ENCODE measurements at regions not wholly inside any gene's neighbourhood (a gene's known extent, or its start where the extent isn't known, plus 50 kb on each side); places are given as distances from the start of the nearest gene placed in this dataset.

GRCh38 chr4:54495091-54495490, 162.7 kb upstream of the KIT start:
- no peak overlapping the region for H3K4me3 ChIP-seq (ENCODE audit: low read depth, low read length)
- TF ChIP-seq, protein P1, sequence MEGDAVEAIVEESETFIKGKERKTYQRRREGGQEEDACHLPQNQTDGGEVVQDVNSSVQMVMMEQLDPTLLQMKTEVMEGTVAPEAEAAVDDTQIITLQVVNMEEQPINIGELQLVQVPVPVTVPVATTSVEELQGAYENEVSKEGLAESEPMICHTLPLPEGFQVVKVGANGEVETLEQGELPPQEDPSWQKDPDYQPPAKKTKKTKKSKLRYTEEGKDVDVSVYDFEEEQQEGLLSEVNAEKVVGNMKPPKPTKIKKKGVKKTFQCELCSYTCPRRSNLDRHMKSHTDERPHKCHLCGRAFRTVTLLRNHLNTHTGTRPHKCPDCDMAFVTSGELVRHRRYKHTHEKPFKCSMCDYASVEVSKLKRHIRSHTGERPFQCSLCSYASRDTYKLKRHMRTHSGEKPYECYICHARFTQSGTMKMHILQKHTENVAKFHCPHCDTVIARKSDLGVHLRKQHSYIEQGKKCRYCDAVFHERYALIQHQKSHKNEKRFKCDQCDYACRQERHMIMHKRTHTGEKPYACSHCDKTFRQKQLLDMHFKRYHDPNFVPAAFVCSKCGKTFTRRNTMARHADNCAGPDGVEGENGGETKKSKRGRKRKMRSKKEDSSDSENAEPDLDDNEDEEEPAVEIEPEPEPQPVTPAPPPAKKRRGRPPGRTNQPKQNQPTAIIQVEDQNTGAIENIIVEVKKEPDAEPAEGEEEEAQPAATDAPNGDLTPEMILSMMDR (IDR thresholded peaks at IDR 0.05; ENCODE audit: low read depth, low read length): no peak

DNA sequence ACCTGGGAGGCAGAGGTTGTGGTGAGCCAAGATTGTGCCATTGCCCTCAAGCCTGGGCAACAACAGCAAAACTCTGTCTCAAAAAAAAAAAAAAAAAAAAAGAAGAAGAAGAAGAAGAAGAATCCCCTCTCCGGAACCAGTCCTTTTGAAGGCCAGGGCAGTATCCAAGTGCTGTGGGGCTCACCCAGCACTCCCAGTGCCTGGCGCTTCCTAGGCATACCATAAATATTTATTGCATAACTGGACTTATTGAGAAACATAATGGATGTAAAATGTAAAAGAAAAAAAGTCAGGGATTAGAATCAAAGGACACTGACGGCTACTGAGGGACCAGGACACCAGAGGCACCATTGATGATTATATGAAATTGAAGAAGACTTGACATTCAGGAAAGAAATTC, 162.1 kb upstream of the KIT start:
- no peak overlapping the region for H3K4me3 ChIP-seq (ENCODE audit: low read depth, low read length)
- TF ChIP-seq, protein P1 (IDR thresholded peaks at IDR 0.05; ENCODE audit: low read depth, low read length): no peak

DNA sequence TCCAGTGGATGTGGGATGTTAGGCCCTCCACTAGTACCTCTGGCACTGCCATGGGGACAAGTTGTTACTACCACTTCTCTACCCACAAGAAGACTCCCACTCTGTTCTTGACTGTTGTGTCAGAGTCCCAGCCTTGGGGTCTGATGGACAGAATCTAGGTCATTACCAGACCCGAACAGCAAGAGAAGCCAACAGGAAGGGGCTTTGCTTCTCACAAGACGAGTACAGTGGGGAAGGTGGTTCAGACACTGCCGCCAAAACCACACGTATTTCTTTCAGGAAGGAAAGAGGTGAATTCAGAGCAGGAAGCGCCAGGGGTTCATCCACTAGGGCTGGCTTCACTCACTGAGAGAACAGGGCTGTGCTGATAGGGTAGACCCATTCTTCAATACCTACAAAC, 161.3 kb upstream of the KIT start:
- H3K4me3 ChIP-seq (ENCODE audit: low read depth, low read length): no peak overlapping the region
- TF ChIP-seq, protein P1 (IDR thresholded peaks at IDR 0.05; ENCODE audit: low read depth, low read length): no peak

DNA sequence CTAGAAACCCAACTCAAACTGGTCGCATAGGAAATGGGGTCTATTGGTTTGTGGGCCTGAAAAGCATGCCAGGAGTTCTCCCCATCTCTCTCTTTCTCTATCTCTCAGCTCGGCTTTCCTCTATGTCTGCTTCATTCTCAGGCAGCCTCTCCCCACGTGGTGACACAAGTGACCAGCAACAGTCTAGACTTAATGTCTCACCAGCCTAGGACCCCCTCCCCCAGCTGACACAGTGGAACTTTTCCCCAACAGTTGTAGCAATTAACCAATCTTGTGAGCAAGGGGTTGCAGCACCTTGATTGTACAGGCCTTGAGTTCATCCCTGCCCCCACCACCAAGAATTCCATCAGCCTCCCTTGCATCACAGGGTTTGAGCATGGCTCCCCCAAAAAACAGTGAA, 159.8 kb upstream of the KIT start:
- TF ChIP-seq, protein P1 (IDR thresholded peaks at IDR 0.05; ENCODE audit: low read depth, low read length): no peak
- H3K4me3 ChIP-seq (ENCODE audit: low read depth, low read length): no peak overlapping the region

DNA sequence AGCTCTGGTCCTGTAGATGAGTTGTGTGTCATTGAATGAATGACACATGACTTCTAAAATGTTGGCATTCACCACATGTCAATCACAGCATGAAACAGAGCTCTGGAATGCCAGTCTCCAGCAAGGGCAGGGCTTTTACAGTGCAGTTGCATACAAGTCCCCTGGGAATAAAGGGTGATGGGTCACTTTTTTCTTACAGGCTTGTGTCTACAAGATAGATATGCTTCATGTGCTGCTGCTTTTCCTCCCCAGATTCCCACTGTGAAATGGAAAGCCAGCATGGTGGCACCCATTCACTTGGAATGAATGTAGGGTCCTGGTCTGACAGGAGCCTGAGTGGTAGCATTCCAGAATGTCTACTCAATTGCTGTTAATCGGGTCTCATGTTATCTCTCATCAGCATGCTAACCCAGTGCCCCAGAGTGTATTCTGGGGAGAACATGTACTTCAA, 159.1 kb upstream of the KIT start:
- TF ChIP-seq, protein P1 (IDR thresholded peaks at IDR 0.05; ENCODE audit: low read depth, low read length): no peak

GRCh38 chr4:54499308-54500074, 158.3 kb upstream of the KIT start:
- no peak overlapping the region for H3K4me3 ChIP-seq (ENCODE audit: low read depth, low read length)
- TF ChIP-seq, protein P1 (IDR thresholded peaks at IDR 0.05; ENCODE audit: low read depth, low read length): no peak

More for the DNA sequence above, 159.1 kb upstream of the KIT start:
- H3K4me3 ChIP-seq (ENCODE audit: low read depth, low read length): no peak overlapping the region

GRCh38 chr4:54505362-54505761, 152.4 kb upstream of the KIT start:
- TF ChIP-seq, protein P1 (IDR thresholded peaks at IDR 0.05; ENCODE audit: low read depth, low read length): no peak
- no peak overlapping the region for H3K4me3 ChIP-seq (ENCODE audit: low read depth, low read length)

Data from WI38 (cell line).